ENCODE measurements at regions not wholly inside any gene's neighbourhood (a gene's known extent, or its start where the extent isn't known, plus 50 kb on each side); places are given as distances from the start of the nearest gene placed in this dataset.

DNA sequence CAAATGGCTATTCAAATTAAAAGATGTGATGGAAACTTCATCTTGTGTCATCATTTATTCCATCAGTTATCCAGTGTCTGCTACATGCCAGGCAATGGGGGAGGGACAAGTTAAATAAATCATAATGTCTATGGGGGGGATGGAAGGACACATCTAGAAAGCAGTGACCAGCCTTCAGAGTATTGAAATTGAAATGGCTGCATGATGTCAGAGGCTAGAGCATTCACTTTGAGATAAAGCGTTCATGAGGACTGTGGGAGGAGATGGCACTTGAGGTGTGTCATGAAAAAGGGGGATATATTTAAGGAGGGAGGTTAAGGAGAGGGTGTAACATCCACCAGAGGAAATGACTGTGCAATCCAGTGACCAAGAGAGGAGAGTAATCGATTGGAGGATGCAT is 50.6 kb downstream of the SLIT2 start:
- H3K4me1 Mint-ChIP-seq (ENCODE audit: low read depth), result no peaks in the 10 kb centered on the region
- H3K36me3 Mint-ChIP-seq (ENCODE audit: low read depth), result no peaks in the 10 kb centered on the region
- H3K9me3 Mint-ChIP-seq, result no peaks in the 10 kb centered on the region
- H3K27me3 Mint-ChIP-seq (ENCODE audit: low read depth), result no peaks in the 10 kb centered on the region
- H3K27ac Mint-ChIP-seq, result no peak overlapping the region
- H3K4me3 Mint-ChIP-seq, result no peak overlapping the region

GRCh38 chr4:20305976-20306375 is 54.3 kb downstream of the SLIT2 start:
- no peaks in the 10 kb centered on the region for H3K9me3 Mint-ChIP-seq
- H3K36me3 Mint-ChIP-seq (ENCODE audit: low read depth), result no peaks in the 10 kb centered on the region
- no peaks in the 10 kb centered on the region for H3K4me1 Mint-ChIP-seq (ENCODE audit: low read depth)
- H3K27me3 Mint-ChIP-seq (ENCODE audit: low read depth), result no peaks in the 10 kb centered on the region
- H3K4me3 Mint-ChIP-seq, result no peak overlapping the region
- no peak overlapping the region for H3K27ac Mint-ChIP-seq

DNA sequence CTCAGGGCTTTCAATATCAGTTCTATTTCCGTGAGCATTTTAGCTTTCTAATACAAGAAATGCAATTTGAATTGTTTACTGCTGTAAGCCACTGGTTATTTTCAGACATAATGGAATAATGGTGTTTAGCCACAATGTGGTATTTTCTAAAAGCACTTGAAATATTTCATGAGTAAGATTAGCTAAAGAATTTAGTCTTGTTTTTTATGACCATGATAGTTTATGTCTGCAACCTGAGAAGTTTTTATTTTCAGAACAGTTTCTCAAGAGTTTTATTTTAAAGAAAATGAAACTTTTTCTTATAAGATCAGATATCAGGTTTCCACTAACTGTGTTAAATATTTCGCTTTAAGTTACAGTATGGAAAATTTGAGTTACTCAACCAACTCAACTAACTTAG is 60.2 kb downstream of the SLIT2 start:
- no peak overlapping the region for H3K27ac Mint-ChIP-seq
- H3K27me3 Mint-ChIP-seq (ENCODE audit: low read depth), result no peaks in the 10 kb centered on the region
- H3K4me3 Mint-ChIP-seq, result no peak overlapping the region
- H3K9me3 Mint-ChIP-seq, result no peaks in the 10 kb centered on the region
- no peaks in the 10 kb centered on the region for H3K4me1 Mint-ChIP-seq (ENCODE audit: low read depth)
- H3K36me3 Mint-ChIP-seq (ENCODE audit: low read depth), result no peaks in the 10 kb centered on the region

DNA sequence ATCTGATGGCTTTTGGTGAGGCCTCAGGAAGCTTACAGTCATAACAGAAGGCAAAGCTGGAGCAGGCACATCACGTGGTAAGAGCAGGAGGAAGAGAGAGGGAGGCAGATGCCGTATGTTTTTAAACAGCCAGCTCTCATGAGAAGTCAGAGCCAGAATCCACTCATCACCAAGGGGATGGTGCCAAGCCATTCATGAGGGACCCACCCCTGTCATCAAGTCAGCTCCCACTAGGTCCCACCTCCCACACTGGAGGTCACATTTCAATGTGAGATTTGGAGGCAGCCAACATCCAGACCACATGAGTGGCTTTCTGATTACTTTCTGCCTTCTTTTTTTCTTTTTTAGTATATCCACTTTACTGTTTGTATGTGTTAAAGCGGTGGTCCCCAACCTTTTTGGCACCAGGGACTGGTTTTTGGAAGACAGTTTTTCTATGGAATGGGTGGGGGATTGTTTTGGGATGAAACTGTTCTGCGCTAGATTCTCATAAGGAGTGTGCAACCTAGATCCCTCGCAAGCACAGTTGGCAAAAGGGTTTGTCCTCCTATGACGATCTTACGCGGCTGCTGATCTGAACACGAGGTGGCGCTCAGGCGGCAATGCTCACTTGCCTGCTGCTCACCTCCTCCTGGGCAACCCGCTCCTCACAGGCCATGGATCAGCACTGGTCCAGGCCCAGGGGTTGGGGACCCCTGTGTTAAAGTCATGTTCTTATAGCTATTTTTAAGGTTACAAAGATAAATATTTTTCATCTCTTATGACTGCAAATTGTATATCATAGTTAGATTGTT is 61.7 kb downstream of the SLIT2 start:
- H3K4me3 Mint-ChIP-seq, result no peak overlapping the region
- no peak overlapping the region for H3K27ac Mint-ChIP-seq
- no peaks in the 10 kb centered on the region for H3K9me3 Mint-ChIP-seq
- no peaks in the 10 kb centered on the region for H3K4me1 Mint-ChIP-seq (ENCODE audit: low read depth)
- H3K36me3 Mint-ChIP-seq (ENCODE audit: low read depth), result no peaks in the 10 kb centered on the region
- no peaks in the 10 kb centered on the region for H3K27me3 Mint-ChIP-seq (ENCODE audit: low read depth)

GRCh38 chr4:20317424-20317985 is 65.8 kb downstream of the SLIT2 start:
- Mint-ChIP-seq H3K36me3 (ENCODE audit: low read depth) (no peaks in the 10 kb centered on the region), H3K27me3 (ENCODE audit: low read depth) (no peaks in the 10 kb centered on the region), H3K9me3 (no peaks in the 10 kb centered on the region), H3K27ac (no peak overlapping the region), H3K4me3 (no peak overlapping the region), H3K4me1 (ENCODE audit: low read depth) (no peaks in the 10 kb centered on the region)

- H3K27ac Mint-ChIP-seq, result no peak overlapping the region
- H3K36me3 Mint-ChIP-seq (ENCODE audit: low read depth), result no peaks in the 10 kb centered on the region
- H3K9me3 Mint-ChIP-seq, result no peaks in the 10 kb centered on the region
- H3K4me3 Mint-ChIP-seq, result no peak overlapping the region
- no peaks in the 10 kb centered on the region for H3K4me1 Mint-ChIP-seq (ENCODE audit: low read depth)
- no peaks in the 10 kb centered on the region for H3K27me3 Mint-ChIP-seq (ENCODE audit: low read depth)
These were observed 66.5 kb downstream of the SLIT2 start for GRCh38 chr4:20318001-20318908.

DNA sequence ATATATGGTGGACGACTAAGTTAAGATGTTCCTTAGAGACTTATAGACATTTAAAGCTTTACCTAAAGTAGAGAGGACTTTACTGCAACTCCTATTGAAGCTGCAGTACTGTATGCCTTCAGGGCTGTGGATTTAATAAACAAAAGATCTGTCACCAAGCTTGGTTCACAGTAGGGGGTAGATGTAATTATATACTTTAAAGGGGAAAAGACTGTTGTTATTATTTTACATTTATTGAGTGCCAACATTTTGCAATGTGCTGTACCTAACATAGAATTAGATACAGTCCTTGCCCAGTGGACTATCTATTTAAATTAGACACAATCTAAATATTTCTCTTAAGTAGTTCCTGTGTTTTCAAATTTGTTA is 67.2 kb downstream of the SLIT2 start:
- H3K27me3 Mint-ChIP-seq (ENCODE audit: low read depth), result no peaks in the 10 kb centered on the region
- H3K9me3 Mint-ChIP-seq, result no peaks in the 10 kb centered on the region
- no peaks in the 10 kb centered on the region for H3K36me3 Mint-ChIP-seq (ENCODE audit: low read depth)
- H3K4me3 Mint-ChIP-seq, result no peak overlapping the region
- no peaks in the 10 kb centered on the region for H3K4me1 Mint-ChIP-seq (ENCODE audit: low read depth)
- H3K27ac Mint-ChIP-seq, result no peak overlapping the region

- H3K9me3 Mint-ChIP-seq, result no peaks in the 10 kb centered on the region
- H3K4me1 Mint-ChIP-seq (ENCODE audit: low read depth), result no peaks in the 10 kb centered on the region
- no peaks in the 10 kb centered on the region for H3K36me3 Mint-ChIP-seq (ENCODE audit: low read depth)
These were observed 68.3 kb downstream of the SLIT2 start for GRCh38 chr4:20319825-20320612.

GRCh38 chr4:20323991-20324390 is 72.3 kb downstream of the SLIT2 start:
- H3K4me1 Mint-ChIP-seq (ENCODE audit: low read depth), result no peaks in the 10 kb centered on the region
- no peaks in the 10 kb centered on the region for H3K9me3 Mint-ChIP-seq
- H3K36me3 Mint-ChIP-seq (ENCODE audit: low read depth), result no peaks in the 10 kb centered on the region
- no peak overlapping the region for H3K27ac Mint-ChIP-seq
- no peak overlapping the region for H3K4me3 Mint-ChIP-seq
- no peaks in the 10 kb centered on the region for H3K27me3 Mint-ChIP-seq (ENCODE audit: low read depth)

More at GRCh38 chr4:20319825-20320612, 68.3 kb downstream of the SLIT2 start:
- Mint-ChIP-seq H3K27me3 (ENCODE audit: low read depth) (no peaks in the 10 kb centered on the region), H3K27ac (no peak overlapping the region), H3K4me3 (no peak overlapping the region)

DNA sequence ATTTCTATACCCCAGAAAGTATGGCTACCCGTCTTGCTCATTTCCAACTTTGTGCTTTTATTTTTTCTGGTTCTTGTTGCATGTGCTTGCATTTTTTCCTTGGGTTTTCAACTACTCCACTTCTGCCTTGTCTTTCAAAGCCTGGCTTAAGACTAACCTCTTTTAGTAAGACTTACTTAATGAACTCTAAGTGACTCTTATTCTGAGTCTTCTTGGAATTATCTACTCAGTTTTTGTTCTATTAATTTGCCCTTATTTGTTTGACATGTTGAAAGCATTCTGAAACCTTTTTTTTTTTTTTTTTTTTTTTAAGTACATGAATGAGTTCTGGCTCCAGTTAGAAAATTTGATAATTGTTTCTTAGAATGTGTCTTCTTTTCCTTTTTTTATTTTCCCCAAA is 74.8 kb downstream of the SLIT2 start:
- H3K36me3 Mint-ChIP-seq (ENCODE audit: low read depth), result no peaks in the 10 kb centered on the region
- no peaks in the 10 kb centered on the region for H3K27me3 Mint-ChIP-seq (ENCODE audit: low read depth)
- H3K27ac Mint-ChIP-seq, result no peak overlapping the region

DNA sequence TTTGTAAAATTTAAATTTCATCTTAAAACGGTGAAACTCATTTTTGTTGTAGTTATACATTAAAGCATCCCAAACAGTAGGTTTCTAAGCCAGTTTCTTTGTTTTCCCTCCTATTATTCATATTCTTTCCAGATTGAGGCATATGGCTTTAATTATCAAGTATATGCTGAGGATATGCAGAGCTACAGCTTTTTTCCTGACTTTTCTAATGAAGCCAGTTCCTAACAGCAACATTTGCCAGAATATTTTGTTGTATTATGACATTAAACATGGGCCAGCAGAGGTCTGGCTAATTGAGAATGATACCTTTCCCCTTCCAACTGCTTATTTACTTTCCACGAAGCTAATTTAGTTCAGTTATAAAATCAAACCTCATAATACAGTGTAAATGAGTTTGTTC is 75.3 kb downstream of the SLIT2 start:
- H3K27ac Mint-ChIP-seq, result no peak overlapping the region
- H3K36me3 Mint-ChIP-seq (ENCODE audit: low read depth), result no peaks in the 10 kb centered on the region
- no peaks in the 10 kb centered on the region for H3K4me1 Mint-ChIP-seq (ENCODE audit: low read depth)
- H3K4me3 Mint-ChIP-seq, result no peak overlapping the region
- H3K27me3 Mint-ChIP-seq (ENCODE audit: low read depth), result no peaks in the 10 kb centered on the region
- no peaks in the 10 kb centered on the region for H3K9me3 Mint-ChIP-seq

More for the DNA sequence above, 74.8 kb downstream of the SLIT2 start:
- H3K4me1 Mint-ChIP-seq (ENCODE audit: low read depth), result no peaks in the 10 kb centered on the region
- H3K9me3 Mint-ChIP-seq, result no peaks in the 10 kb centered on the region
- H3K4me3 Mint-ChIP-seq, result no peak overlapping the region

GRCh38 chr4:20327808-20328207 is 76.1 kb downstream of the SLIT2 start:
- H3K4me1 Mint-ChIP-seq (ENCODE audit: low read depth), result no peaks in the 10 kb centered on the region
- no peaks in the 10 kb centered on the region for H3K9me3 Mint-ChIP-seq
- H3K27me3 Mint-ChIP-seq (ENCODE audit: low read depth), result no peaks in the 10 kb centered on the region
- H3K36me3 Mint-ChIP-seq (ENCODE audit: low read depth), result no peaks in the 10 kb centered on the region
- no peak overlapping the region for H3K27ac Mint-ChIP-seq
- H3K4me3 Mint-ChIP-seq, result no peak overlapping the region

GRCh38 chr4:20331642-20332041 is 79.9 kb downstream of the SLIT2 start:
- H3K27ac Mint-ChIP-seq, result no peak overlapping the region
- H3K9me3 Mint-ChIP-seq, result no peaks in the 10 kb centered on the region
- no peaks in the 10 kb centered on the region for H3K27me3 Mint-ChIP-seq (ENCODE audit: low read depth)
- H3K4me3 Mint-ChIP-seq, result no peak overlapping the region
- no peaks in the 10 kb centered on the region for H3K36me3 Mint-ChIP-seq (ENCODE audit: low read depth)
- no peaks in the 10 kb centered on the region for H3K4me1 Mint-ChIP-seq (ENCODE audit: low read depth)

- H3K9me3 Mint-ChIP-seq, result no peaks in the 10 kb centered on the region
- no peak overlapping the region for H3K27ac Mint-ChIP-seq
- H3K4me3 Mint-ChIP-seq, result no peak overlapping the region
- H3K36me3 Mint-ChIP-seq (ENCODE audit: low read depth), result no peaks in the 10 kb centered on the region
- no peaks in the 10 kb centered on the region for H3K4me1 Mint-ChIP-seq (ENCODE audit: low read depth)
- H3K27me3 Mint-ChIP-seq (ENCODE audit: low read depth), result no peaks in the 10 kb centered on the region
These were observed 81.5 kb downstream of the SLIT2 start for GRCh38 chr4:20333141-20333715.
